Body of pancreas (tissue), 4 donors: ENCODE measurements at regions not wholly inside any gene's neighbourhood (a gene's known extent, or its start where the extent isn't known, plus 50 kb on each side); places are given as distances from the start of the nearest gene placed in this dataset.

Experiments
- ATAC-seq: fragments of 150-250 bp; one replicate; pipeline ENCODE4 v1.9.1; 2016
- DNase-seq, 4 donors: peaks; one replicate each; pipeline ENCODE4 v3.0.0-alpha.2; 2019
- H3K27ac ChIP-seq, 4 donors: fragments of 200-600 bp; sonication (generic); 1 replicate in 3 of 4; 2 replicates in 1 of 4; pipeline versions ENCODE4 v1.5.1 to v1.6.1; 2016 to 2019; ENCODE audit warnings: mild to moderate bottlenecking in 1 of 4, mixed read lengths in 1 of 4, moderate library complexity in 1 of 4
- H3K27me3 ChIP-seq, 2 donors: fragments of 200-600 bp; sonication (generic); one replicate each; pipeline ENCODE4 v1.6.0; 2016; ENCODE audit warnings: mild to moderate bottlenecking in 1 of 2
- H3K36me3 ChIP-seq, 2 donors: fragments of 200-600 bp; sonication (generic); replicated peaks in 1 of 2; 2 replicates each; pipeline ENCODE4 v1.5.1; 2016; ENCODE audit warnings: low read depth in 2 of 2; ENCODE audit not compliant: insufficient read depth in 1 of 2
- H3K4me1 ChIP-seq: fragments of 200-600 bp; sonication (generic); one replicate; pipeline ENCODE4 v1.6.0; 2016
- H3K4me3 ChIP-seq, 2 donors: fragments of 200-600 bp; sonication (generic); 1 replicate in 1 of 2; 2 replicates in 1 of 2; pipeline ENCODE4 v1.5.1; 2016 to 2019
- H3K9me3 ChIP-seq, 3 donors: fragments of 200-600 bp; sonication (generic); 1 replicate in 2 of 3; 2 replicates in 1 of 3; pipeline ENCODE4 v1.5.1; 2016
- POLR2A ChIP-seq, 3 donors: fragments of 450-650 bp; IDR thresholded peaks; one replicate each; pipeline ENCODE4 v1.6.1; 2016; ENCODE audit warnings: antibody characterized with exemption in 3 of 3, mild to moderate bottlenecking in 2 of 3
- WGBS, 2 donors: methylation state at CpG; one replicate each; pipeline ENCODE4 v1.1.5; 2017; 5-methylcytosine and 5-hydroxymethylcytosine counted together
- intact Hi-C: fragments of 100-400 bp; cut with DNase I; formaldehyde crosslinking; loops from one replicate; pipeline ENCODE4 v1.15.1; 2023
- TF ChIP-seq, protein P1 (sequence below), 7 experiments: fragments of 450-650 bp in 4 of 7; fragments of 200-600 bp in 3 of 7; sonication (generic) in 3 of 7; IDR thresholded peaks; one replicate each; pipeline ENCODE4 v1.5.1; 2016 to 2019; ENCODE audit warnings: antibody characterized with exemption in 7 of 7

DNA sequence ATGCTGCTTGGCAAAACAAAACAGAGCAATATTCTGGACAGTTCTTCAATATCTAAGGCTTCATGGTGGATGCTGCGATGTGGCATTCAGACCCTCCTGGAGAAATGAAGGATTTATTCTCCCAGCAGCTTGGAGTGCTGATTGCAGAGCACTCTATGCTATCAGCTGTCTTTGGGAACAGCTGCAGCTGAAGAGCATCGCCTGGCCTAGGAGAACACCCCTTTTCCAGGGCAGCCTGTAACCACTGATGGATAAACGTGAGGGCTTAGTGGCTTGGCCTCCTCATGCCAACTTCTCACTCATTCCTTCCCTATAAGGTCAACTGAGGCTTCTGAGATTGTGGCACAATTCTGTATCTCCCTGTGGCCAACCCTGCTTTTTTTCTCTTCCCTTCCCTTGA, 638.1 kb upstream of the CNTNAP2 start:
- intact Hi-C loops: no loop called here
- TF ChIP-seq, protein P1, sequence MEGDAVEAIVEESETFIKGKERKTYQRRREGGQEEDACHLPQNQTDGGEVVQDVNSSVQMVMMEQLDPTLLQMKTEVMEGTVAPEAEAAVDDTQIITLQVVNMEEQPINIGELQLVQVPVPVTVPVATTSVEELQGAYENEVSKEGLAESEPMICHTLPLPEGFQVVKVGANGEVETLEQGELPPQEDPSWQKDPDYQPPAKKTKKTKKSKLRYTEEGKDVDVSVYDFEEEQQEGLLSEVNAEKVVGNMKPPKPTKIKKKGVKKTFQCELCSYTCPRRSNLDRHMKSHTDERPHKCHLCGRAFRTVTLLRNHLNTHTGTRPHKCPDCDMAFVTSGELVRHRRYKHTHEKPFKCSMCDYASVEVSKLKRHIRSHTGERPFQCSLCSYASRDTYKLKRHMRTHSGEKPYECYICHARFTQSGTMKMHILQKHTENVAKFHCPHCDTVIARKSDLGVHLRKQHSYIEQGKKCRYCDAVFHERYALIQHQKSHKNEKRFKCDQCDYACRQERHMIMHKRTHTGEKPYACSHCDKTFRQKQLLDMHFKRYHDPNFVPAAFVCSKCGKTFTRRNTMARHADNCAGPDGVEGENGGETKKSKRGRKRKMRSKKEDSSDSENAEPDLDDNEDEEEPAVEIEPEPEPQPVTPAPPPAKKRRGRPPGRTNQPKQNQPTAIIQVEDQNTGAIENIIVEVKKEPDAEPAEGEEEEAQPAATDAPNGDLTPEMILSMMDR (IDR thresholded peaks at IDR 0.05): no peak
- H3K36me3 ChIP-seq: no peaks in the 10 kb centered on the region
- H3K9me3 ChIP-seq: no peaks in the 10 kb centered on the region
- H3K4me3 ChIP-seq: no peak overlapping the region
- no peaks in the 10 kb centered on the region for H3K4me1 ChIP-seq
- H3K27me3 ChIP-seq: no peaks in the 10 kb centered on the region
- ATAC-seq (no peak), DNase-seq (no peak)
- 58 to 62% methylated on average over 3 of the region's 3 CpGs for WGBS, 2 donors
- H3K27ac ChIP-seq: no peak overlapping the region

GRCh38 chr7:145474009-145474686, 638.3 kb upstream of the TPK1 start:
- no peak overlapping the region for H3K4me3 ChIP-seq

DNA sequence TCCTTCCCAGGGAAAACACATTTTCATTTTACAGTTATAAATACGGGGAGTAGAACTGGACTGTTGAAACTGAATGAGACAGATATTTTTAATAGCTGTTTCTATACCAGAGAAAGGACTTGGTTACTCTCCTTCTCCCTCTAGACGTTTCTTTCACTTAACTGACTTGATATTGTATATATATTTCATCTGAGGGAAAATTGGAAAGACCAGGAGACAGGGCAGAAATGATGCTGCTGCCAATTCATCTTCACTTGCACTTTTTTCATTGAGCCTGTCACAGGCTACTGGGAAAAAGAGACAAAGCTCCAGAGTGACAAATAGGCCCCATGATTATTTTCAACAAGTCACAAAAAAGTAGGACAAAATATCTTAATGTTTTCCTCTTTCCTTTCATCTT, 636.0 kb upstream of the TPK1 start:
- DNase-seq (no peak), ATAC-seq (no peak)
- Histone ChIP-seq H3K9me3 (no peaks in the 10 kb centered on the region), H3K4me1 (no peaks in the 10 kb centered on the region), H3K36me3 (no peaks in the 10 kb centered on the region), H3K27ac (no peak overlapping the region), H3K4me3 (no peak overlapping the region), H3K27me3 (no peaks in the 10 kb centered on the region)
- WGBS, 2 donors: 29 to 40% methylated on average over 2 of the region's 2 CpGs
- intact Hi-C loops: no loop called here
- no peak for TF ChIP-seq POLR2A (IDR thresholded peaks at IDR 0.05)
- TF ChIP-seq, protein P1 (IDR thresholded peaks at IDR 0.05): no peak

More at GRCh38 chr7:145474009-145474686, 638.3 kb upstream of the TPK1 start:
- intact Hi-C loops: no loop called here
- 61% methylated on average over 7 of the region's 7 CpGs for WGBS, 2 donors
- H3K27me3 ChIP-seq: no peaks in the 10 kb centered on the region
- H3K9me3 ChIP-seq: no peaks in the 10 kb centered on the region
- H3K36me3 ChIP-seq: no peaks in the 10 kb centered on the region
- H3K27ac ChIP-seq: no peak overlapping the region
- TF ChIP-seq, protein P1 (IDR thresholded peaks at IDR 0.05): no peak
- TF ChIP-seq POLR2A (IDR thresholded peaks at IDR 0.05): no peak
- DNase-seq (no peak), ATAC-seq (no peak)
- H3K4me1 ChIP-seq: no peaks in the 10 kb centered on the region

DNA sequence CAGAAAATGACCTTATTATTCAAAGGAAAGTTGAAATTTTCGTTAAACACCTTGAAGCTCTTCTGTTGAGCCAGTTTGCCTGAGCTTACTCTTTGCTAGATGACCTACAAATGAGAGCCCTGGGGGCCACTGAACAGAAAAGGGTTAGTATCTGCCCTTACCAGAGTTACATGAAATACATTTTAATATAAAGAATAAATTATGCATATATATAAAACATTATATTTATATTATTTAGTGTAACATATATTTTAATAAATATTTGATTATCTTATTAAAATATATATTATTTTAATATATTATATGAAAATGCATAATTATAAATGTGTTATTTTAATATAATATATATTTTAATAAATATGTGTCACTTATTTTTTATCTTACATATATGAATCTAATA, 628.4 kb upstream of the TPK1 start:
- Histone ChIP-seq H3K27me3 (no peaks in the 10 kb centered on the region), H3K27ac (no peak overlapping the region), H3K9me3 (no peaks in the 10 kb centered on the region), H3K4me1 (no peaks in the 10 kb centered on the region), H3K4me3 (no peak overlapping the region), H3K36me3 (no peaks in the 10 kb centered on the region)
- ATAC-seq (no peak), DNase-seq (no peak)
- intact Hi-C loops: no loop called here
- TF ChIP-seq, protein P1 (IDR thresholded peaks at IDR 0.05): no peak
- TF ChIP-seq POLR2A (IDR thresholded peaks at IDR 0.05): no peak
- 52 to 77% methylated on average over 1 of the region's 1 CpG for WGBS, 2 donors

DNA sequence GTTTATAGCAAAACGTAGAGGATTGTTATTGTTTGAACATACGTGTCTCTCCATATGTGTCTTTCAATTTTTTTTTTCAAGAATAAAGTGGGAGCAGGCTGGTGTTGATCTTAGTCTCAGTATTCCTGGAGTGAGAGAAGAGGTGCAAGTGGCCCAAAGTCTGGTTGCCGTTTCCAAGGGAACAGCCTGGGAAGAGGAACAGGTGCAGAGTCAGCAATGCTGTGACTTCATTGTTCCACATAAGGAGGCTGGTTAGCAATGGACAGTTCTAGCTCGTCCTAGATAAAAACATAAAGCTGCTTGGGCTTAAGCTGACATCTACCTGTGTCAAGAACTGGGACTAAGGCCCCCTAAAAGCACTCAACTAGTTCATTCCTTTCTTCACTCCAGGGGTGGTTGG, 626.6 kb upstream of the TPK1 start:
- ATAC-seq (peak; percentile 92), DNase-seq (peak; percentile 57 to 76 (median 73))
- Histone ChIP-seq H3K9me3 (no peaks in the 10 kb centered on the region), H3K27me3 (no peaks in the 10 kb centered on the region), H3K4me1 (no peaks in the 10 kb centered on the region), H3K4me3 (no peak overlapping the region), H3K27ac (no peak overlapping the region), H3K36me3 (no peaks in the 10 kb centered on the region)
- intact Hi-C loops: no loop called here
- WGBS, 2 donors: 35 to 38% methylated on average over 4 of the region's 4 CpGs
- TF ChIP-seq POLR2A (IDR thresholded peaks at IDR 0.05): no peak
- TF ChIP-seq, protein P1 (IDR thresholded peaks at IDR 0.05): no peak
